Esophagus squamous epithelium (tissue), 5 donors: ENCODE measurements at regions not wholly inside any gene's neighbourhood (a gene's known extent, or its start where the extent isn't known, plus 50 kb on each side); places are given as distances from the start of the nearest gene placed in this dataset.

Source experiments
- DNase-seq: peaks from one replicate; lab custom pipeline; 2025; lab: John Stamatoyannopoulos, UW
- H3K27ac ChIP-seq, 4 donors: fragments of 200-600 bp; sonication (generic); one replicate each; pipeline ENCODE4 v1.5.1; 2016 to 2019; ENCODE audit warnings: mild to moderate bottlenecking in 1 of 4
- H3K27me3 ChIP-seq, 4 donors: fragments of 200-600 bp; sonication (generic); 1 replicate in 3 of 4; 2 replicates in 1 of 4; pipeline versions ENCODE4 v1.5.1 to v1.6.0; 2017 to 2021; ENCODE audit warnings: antibody characterized with exemption in 1 of 4
- H3K36me3 ChIP-seq, 3 donors: fragments of 200-600 bp; sonication (generic); one replicate each; pipeline ENCODE4 v1.5.1; 2016 to 2019
- H3K4me1 ChIP-seq, 3 donors: fragments of 200-600 bp; sonication (generic); one replicate each; pipeline ENCODE4 v1.5.1; 2017 to 2019
- H3K4me3 ChIP-seq, 4 donors: fragments of 200-600 bp; sonication (generic); 1 replicate in 3 of 4; 2 replicates in 1 of 4; pipeline ENCODE4 v1.5.1; 2016 to 2019; ENCODE audit warnings: mild to moderate bottlenecking in 2 of 4, moderate library complexity in 1 of 4
- H3K9me3 ChIP-seq, 3 donors: fragments of 200-600 bp; sonication (generic); one replicate each; pipeline ENCODE4 v1.5.1; 2016 to 2019
- CTCF ChIP-seq, 6 experiments: fragments of 450-650 bp in 4 of 6; fragments of 200-600 bp in 2 of 6; sonication (generic) in 2 of 6; IDR thresholded peaks; one replicate each; pipeline ENCODE4 v1.5.1; 2016 to 2019; ENCODE audit warnings: antibody characterized with exemption in 6 of 6, mild to moderate bottlenecking in 4 of 6, moderate library complexity in 4 of 6
- POLR2A ChIP-seq, 4 donors: fragments of 450-650 bp; IDR thresholded peaks; one replicate each; pipeline ENCODE4 v1.6.1; 2017; ENCODE audit warnings: antibody characterized with exemption in 4 of 4, mild to moderate bottlenecking in 4 of 4, moderate library complexity in 3 of 4
- whole genome bisulfite sequencing, 2 donors: methylation state at CpG; one replicate each; pipeline ENCODE4 v1.1.5; 2018; 5-methylcytosine and 5-hydroxymethylcytosine counted together
- intact Hi-C: fragments of 100-400 bp; cut with DNase I; formaldehyde crosslinking; loops from one replicate; pipeline ENCODE4 v1.15.0; 2022
- donor health status: DM: yes; HTN: yes; CAD: no.

GRCh38 chr20:63108247-63108646 lies 101.5 kb upstream of the BHLHE23 start:
- Histone ChIP-seq H3K9me3 (peaks cover 0 to 5% (median 0%) of the 10 kb centered on the region in 3 donors), H3K4me3 (no peak overlapping the region), H3K27me3 (peaks cover 0 to 19% (median 0%) of the 10 kb centered on the region in 4 donors), H3K36me3 (no peaks in the 10 kb centered on the region), H3K4me1 (peaks cover 0 to 8% (median 4%) of the 10 kb centered on the region in 3 donors), H3K27ac (no peak overlapping the region)
- no peak for DNase-seq
- WGBS, 2 donors = 82 to 89% methylated on average over 8 of the region's 9 CpGs
- TF ChIP-seq CTCF (IDR thresholded peaks at IDR 0.05) (no peak), POLR2A (IDR thresholded peaks at IDR 0.05) (no peak)
- intact Hi-C loops = no loop called here

- Histone ChIP-seq H3K4me3 (no peak overlapping the region), H3K4me1 (peaks cover 4 to 13% (median 5%) of the 10 kb centered on the region in 3 donors), H3K36me3 (no peaks in the 10 kb centered on the region), H3K27me3 (peaks cover 0 to 19% (median 0%) of the 10 kb centered on the region in 4 donors), H3K27ac (no peak overlapping the region), H3K9me3 (peaks cover 0 to 5% (median 0%) of the 10 kb centered on the region in 3 donors)
- DNase-seq = no peak
- intact Hi-C loops = no loop called here
- WGBS, 2 donors = 49 to 67% methylated on average over 2 to 6 of the region's 8 CpGs
- TF ChIP-seq CTCF (IDR thresholded peaks at IDR 0.05) = no peak
- no peak for TF ChIP-seq POLR2A (IDR thresholded peaks at IDR 0.05)
Observed at GRCh38 chr20:63107449-63108200, 100.9 kb upstream of the BHLHE23 start.

- no peak overlapping the region for H3K4me3 ChIP-seq
- WGBS, 2 donors = 82 to 84% methylated on average over 8 to 13 of the region's 16 CpGs
- H3K27me3 ChIP-seq = peaks cover 0 to 19% (median 0%) of the 10 kb centered on the region in 4 donors
- H3K9me3 ChIP-seq = peaks cover 0 to 5% (median 0%) of the 10 kb centered on the region in 3 donors
- intact Hi-C loops = no loop called here
- H3K27ac ChIP-seq = no peak overlapping the region
- TF ChIP-seq CTCF (IDR thresholded peaks at IDR 0.05) = no peak
- no peak for TF ChIP-seq POLR2A (IDR thresholded peaks at IDR 0.05)
- no peak for DNase-seq
- H3K36me3 ChIP-seq = no peaks in the 10 kb centered on the region
- peaks cover 4 to 21% (median 7%) of the 10 kb centered on the region in 3 donors for H3K4me1 ChIP-seq
Observed at GRCh38 chr20:63106765-63107448, 100.1 kb upstream of the BHLHE23 start.

- intact Hi-C loops = no loop called here
- 46 to 62% methylated on average over 9 to 14 of the region's 15 CpGs for WGBS, 2 donors
- Histone ChIP-seq H3K36me3 (no peaks in the 10 kb centered on the region), H3K4me3 (no peak overlapping the region), H3K27ac (peak overlapping the region in 1 of 4 donors; percentile 44), H3K4me1 (peaks cover 4 to 24% (median 7%) of the 10 kb centered on the region in 3 donors), H3K27me3 (peaks cover 0 to 20% (median 0%) of the 10 kb centered on the region in 4 donors), H3K9me3 (no peaks in the 10 kb centered on the region)
- no peak for DNase-seq
- TF ChIP-seq CTCF (IDR thresholded peaks at IDR 0.05) (no peak), POLR2A (IDR thresholded peaks at IDR 0.05) (no peak)
Observed at GRCh38 chr20:63106108-63106764, 99.5 kb upstream of the BHLHE23 start.
